A549 (cell line): ENCODE measurements at regions not wholly inside any gene's neighbourhood (a gene's known extent, or its start where the extent isn't known, plus 50 kb on each side); places are given as distances from the start of the nearest gene placed in this dataset.

Source experiments
- ATAC-seq, 2 experiments: fragments of 200-7000 bp in 1 of 2; fragments of >200 bp in 1 of 2; cut with Nextera tagmentation in 1 of 2; cut with Tn5 transposase in 1 of 2; 3 replicates each; pipeline versions ENCODE4 v1.8.0 to v1.9.1; 2018 to 2020; ENCODE audit warnings: mild to moderate bottlenecking in 1 of 2, moderate library complexity in 1 of 2
- CTCF ChIA-PET: fragments of 300-600 bp; sonication (Branson Sonifier 250); formaldehyde crosslinking; extraction: SDS; loops from one replicate; lab custom pipeline; 2021; ENCODE audit warnings: antibody characterized with exemption, inconsistent platforms; lab: Yijun Ruan, JAX
- POLR2A ChIA-PET: fragments of 350-600 bp; formaldehyde crosslinking; extraction: SDS; loops from one replicate; lab custom pipeline; 2021; ENCODE audit warnings: antibody characterized with exemption, inconsistent platforms; lab: Yijun Ruan, JAX
- DNase-seq, 2 experiments: peaks; one replicate each; pipeline versions ENCODE4 v3.0.0 to v3.0.0-alpha.2; 2011 to 2016; ENCODE audit warnings: low read depth in 1 of 2, low spot score in 1 of 2
- FAIRE-seq: peaks from 2 replicates; lab custom pipeline; 2011; peaks lifted over from hg19 to GRCh38; lab: Jason Lieb, UNC
- H3K27ac ChIP-seq, 2 experiments: fragments of >200 bp; sonication (Bioruptor Twin); formaldehyde crosslinking; 3 replicates each; pipeline ENCODE4 v1.5.1; 2016 to 2017
- H3K4me1 ChIP-seq: fragments of >200 bp; sonication (Bioruptor Twin); formaldehyde crosslinking; 3 replicates; pipeline ENCODE4 v1.6.1; 2016
- H3K4me2 ChIP-seq: fragments of >200 bp; sonication (Bioruptor Twin); formaldehyde crosslinking; 3 replicates; pipeline ENCODE4 v1.6.1; 2016
- H3K4me3 ChIP-seq: fragments of >200 bp; sonication (Bioruptor Twin); formaldehyde crosslinking; 3 replicates; pipeline ENCODE4 v1.5.1; 2016
- H3K9me3 ChIP-seq: fragments of >200 bp; sonication (Bioruptor Twin); formaldehyde crosslinking; 3 replicates; pipeline ENCODE4 v1.6.1; 2016
- EHMT2 ChIP-seq: fragments of 200-600 bp; sonication (generic); IDR thresholded peaks from 2 replicates; pipeline ENCODE4 v1.6.1; 2016; ENCODE audit warnings: antibody characterized with exemption, low read depth, mild to moderate bottlenecking, moderate library complexity
- EP300 ChIP-seq, 2 experiments: fragments of >200 bp; sonication (Bioruptor Twin); formaldehyde crosslinking; IDR thresholded peaks; 2 replicates in 1 of 2; 3 replicates in 1 of 2; pipeline ENCODE4 v1.6.1; 2016 to 2017
- MAFK ChIP-seq: fragments of 450-650 bp; IDR thresholded peaks from 2 replicates; pipeline ENCODE4 v1.6.1; 2014; ENCODE audit not compliant: partially characterized antibody
- NFE2L2 ChIP-seq: fragments of 150-350 bp; conservative IDR thresholded peaks from 2 replicates; pipeline ENCODE4 v1.6.1; 2014; ENCODE audit warnings: low read length
- NPAS2 ChIP-seq: fragments of 250-450 bp; sonication (Bioruptor Pico); IDR thresholded peaks from 2 replicates; pipeline ENCODE4 v1.8.0; 2022; ENCODE audit warnings: mild to moderate bottlenecking, moderate library complexity, borderline replicate concordance
- RARB ChIP-seq: fragments of 250-450 bp; sonication (Bioruptor Pico); IDR thresholded peaks from 2 replicates; pipeline ENCODE4 v1.8.0; 2021; ENCODE audit warnings: mild to moderate bottlenecking, moderate library complexity
- WGBS: methylation state at CpG from one replicate; pipeline ENCODE4 v1.1.6; 2017; ENCODE audit errors: missing lambda C conversion rate; 5-methylcytosine and 5-hydroxymethylcytosine counted together
- TF ChIP-seq, protein P1 (sequence below): fragments of 250-450 bp; sonication (Bioruptor Pico); IDR thresholded peaks from 2 replicates; pipeline ENCODE4 v1.5.0; 2021; ENCODE audit warnings: mild to moderate bottlenecking, moderate library complexity, borderline replicate concordance
- TF ChIP-seq, protein P2 (sequence below): fragments of 200-600 bp; sonication (generic); IDR thresholded peaks from 2 replicates; pipeline ENCODE4 v1.6.1; 2016; ENCODE audit warnings: antibody characterized with exemption, mild to moderate bottlenecking, moderate library complexity
- TF ChIP-seq, protein P3 (sequence below): IDR thresholded peaks from 2 replicates; pipeline ENCODE4 v1.6.1; 2012; ENCODE audit warnings: low read depth, borderline replicate concordance
- TF ChIP-seq, protein P4 (sequence below): IDR thresholded peaks from 2 replicates; pipeline ENCODE4 v1.6.1; 2012
- TF ChIP-seq, protein P5 (sequence below): fragments of >200 bp; sonication (Bioruptor Twin); formaldehyde crosslinking; IDR thresholded peaks from 3 replicates; pipeline ENCODE4 v1.5.1; 2016

DNA sequence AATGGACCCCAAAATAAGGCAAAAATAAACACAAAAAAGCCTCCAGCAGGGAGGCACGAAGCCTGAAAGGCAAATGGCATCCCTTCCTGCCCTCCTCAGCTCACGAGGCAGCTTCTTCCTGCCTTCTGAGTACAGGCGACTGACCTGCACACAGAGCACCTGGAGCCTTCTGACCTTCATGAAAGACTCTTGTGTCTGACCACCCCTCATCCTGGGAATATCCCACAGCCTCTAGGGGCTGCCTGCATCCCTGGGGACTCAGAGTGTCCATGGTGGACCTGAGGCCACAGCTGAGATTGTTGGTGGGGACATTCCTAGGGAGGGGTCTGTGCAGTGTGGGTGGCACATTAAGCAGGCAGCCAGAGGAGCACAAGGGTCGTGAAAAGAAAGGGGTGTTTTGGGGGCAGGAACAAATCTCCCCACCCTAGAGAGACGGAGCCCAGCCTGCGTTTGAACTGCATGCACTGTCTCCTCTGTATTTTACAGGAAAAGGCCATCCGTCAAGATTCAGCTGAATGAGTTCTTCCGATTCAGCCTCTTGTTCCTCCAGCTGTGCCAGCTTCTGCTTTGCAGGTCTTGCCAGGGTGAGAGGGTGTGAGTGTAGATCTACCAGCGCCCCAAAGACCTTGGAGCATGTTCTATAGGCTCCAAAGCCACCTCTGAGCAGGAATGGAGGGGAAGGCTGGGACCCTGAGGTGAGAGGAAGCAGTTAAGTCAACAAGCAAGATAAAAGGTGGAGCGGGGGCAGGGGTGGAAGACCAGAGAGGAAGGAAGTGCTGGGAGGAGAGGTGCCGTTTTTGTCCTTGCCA, 80.4 kb upstream of the MEF2A start (continued):
- TF ChIP-seq RARB, result no peak
- no peak for TF ChIP-seq NFE2L2
- no peak for TF ChIP-seq EP300 (IDR thresholded peaks at IDR 0.05)
- TF ChIP-seq, protein P1, sequence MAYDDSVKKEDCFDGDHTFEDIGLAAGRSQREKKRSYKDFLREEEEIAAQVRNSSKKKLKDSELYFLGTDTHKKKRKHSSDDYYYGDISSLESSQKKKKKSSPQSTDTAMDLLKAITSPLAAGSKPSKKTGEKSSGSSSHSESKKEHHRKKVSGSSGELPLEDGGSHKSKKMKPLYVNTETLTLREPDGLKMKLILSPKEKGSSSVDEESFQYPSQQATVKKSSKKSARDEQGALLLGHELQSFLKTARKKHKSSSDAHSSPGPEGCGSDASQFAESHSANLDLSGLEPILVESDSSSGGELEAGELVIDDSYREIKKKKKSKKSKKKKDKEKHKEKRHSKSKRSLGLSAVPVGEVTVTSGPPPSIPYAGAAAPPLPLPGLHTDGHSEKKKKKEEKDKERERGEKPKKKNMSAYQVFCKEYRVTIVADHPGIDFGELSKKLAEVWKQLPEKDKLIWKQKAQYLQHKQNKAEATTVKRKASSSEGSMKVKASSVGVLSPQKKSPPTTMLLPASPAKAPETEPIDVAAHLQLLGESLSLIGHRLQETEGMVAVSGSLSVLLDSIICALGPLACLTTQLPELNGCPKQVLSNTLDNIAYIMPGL, result no peak
- TF ChIP-seq, all 56 proteins: peak for 0

DNA sequence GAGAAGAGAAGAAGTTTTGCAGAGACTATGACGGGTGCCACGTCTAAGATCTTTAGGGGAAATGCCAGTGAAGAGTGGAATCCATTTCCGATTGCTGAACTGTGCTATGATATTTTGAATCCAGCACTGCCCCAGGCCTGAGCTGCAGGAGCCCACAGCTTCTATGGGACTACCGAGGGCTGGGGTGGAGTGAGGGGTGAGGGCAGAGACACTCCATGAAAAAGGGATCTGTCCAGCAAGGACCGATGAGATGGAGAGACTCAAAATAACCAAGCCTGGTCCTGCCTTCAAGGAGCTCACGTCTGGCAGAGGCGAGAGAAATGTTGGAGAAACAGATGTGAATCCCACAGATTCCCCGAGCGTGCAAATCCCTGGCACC, 79.8 kb upstream of the MEF2A start:
- Histone ChIP-seq H3K9me3 (no peaks in the 10 kb centered on the region), H3K4me1 (peaks cover 13% of the 10 kb centered on the region), H3K4me3 (peak overlapping the region; percentile 45), H3K27ac (peak overlapping the region; percentile 47 to 80; a peak in 5 of 6 replicates), H3K4me2 (peak overlapping the region; percentile 76)
- FAIRE-seq (no peak), DNase-seq (no peak), ATAC-seq (peak; percentile 37 to 58; a peak in 5 of 6 replicates)
- WGBS, result 63% methylated on average over 9 of the region's 9 CpGs
- ChIA-PET CTCF (interaction anchor here (0.6 to 1.8 kb wide), 4 partner anchors 9 to 385 kb away, joined by 3 to 5 read pairs (median 3); no protein-coding TSS in a partner anchor), POLR2A (interaction anchor here (0.8 kb wide), 1 partner anchor 9 kb away, joined by 3 read pairs; no protein-coding TSS in a partner anchor)
- no peak for TF ChIP-seq NPAS2 (CRISPR knock-in tag)
- TF ChIP-seq, protein P2, sequence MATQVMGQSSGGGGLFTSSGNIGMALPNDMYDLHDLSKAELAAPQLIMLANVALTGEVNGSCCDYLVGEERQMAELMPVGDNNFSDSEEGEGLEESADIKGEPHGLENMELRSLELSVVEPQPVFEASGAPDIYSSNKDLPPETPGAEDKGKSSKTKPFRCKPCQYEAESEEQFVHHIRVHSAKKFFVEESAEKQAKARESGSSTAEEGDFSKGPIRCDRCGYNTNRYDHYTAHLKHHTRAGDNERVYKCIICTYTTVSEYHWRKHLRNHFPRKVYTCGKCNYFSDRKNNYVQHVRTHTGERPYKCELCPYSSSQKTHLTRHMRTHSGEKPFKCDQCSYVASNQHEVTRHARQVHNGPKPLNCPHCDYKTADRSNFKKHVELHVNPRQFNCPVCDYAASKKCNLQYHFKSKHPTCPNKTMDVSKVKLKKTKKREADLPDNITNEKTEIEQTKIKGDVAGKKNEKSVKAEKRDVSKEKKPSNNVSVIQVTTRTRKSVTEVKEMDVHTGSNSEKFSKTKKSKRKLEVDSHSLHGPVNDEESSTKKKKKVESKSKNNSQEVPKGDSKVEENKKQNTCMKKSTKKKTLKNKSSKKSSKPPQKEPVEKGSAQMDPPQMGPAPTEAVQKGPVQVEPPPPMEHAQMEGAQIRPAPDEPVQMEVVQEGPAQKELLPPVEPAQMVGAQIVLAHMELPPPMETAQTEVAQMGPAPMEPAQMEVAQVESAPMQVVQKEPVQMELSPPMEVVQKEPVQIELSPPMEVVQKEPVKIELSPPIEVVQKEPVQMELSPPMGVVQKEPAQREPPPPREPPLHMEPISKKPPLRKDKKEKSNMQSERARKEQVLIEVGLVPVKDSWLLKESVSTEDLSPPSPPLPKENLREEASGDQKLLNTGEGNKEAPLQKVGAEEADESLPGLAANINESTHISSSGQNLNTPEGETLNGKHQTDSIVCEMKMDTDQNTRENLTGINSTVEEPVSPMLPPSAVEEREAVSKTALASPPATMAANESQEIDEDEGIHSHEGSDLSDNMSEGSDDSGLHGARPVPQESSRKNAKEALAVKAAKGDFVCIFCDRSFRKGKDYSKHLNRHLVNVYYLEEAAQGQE, result no peak
- no peak for TF ChIP-seq EHMT2

DNA sequence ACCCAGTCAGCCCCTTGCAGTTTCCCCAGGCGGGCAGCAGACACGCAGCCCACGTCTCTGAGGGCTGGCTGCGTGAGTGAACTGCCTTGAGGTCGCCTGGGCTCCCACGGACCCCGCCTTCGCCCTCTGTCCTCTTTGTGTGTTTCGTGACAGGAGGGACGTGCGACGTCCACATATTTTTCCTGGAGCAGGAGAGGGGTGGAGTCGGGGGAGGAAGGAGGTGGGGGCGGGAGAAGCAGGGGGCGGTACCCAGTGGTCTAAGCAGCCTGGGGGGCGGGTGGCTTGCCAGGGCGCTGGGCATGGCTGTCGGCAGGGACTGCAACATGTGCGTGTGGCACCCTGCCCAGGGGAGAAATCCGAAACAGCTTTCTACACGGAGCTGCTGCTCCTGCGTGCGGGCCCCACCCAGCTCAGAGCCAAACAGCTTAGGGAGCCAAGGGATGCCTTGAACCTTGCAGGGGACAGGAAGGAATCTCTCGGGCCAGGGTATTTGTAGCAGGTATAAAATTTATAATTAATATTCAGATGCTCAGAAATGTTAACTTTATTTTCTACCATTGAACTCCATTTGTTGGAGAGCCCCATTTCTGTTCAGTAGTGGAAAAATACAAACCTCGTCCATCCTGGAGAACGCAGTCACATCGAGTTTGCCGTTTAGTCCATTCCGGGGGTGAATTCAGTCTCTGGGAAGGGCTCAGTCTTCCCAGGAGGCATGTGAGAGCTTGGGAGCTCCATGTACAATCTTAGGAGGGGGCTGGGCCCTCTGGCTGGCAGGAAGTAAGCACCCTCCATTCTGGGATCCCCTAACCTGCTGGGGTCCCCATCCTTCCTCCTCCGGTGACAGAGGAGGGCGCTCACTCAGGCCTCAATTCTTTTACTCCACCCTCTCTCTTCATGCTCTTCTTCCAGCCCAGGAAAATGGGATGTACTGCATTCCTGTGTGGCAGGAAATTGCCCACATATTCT, 79.1 kb upstream of the MEF2A start:
- peak; percentile 55 to 79 for DNase-seq
- Histone ChIP-seq H3K4me2 (peak overlapping the region; percentile 76), H3K4me1 (peaks cover 13% of the 10 kb centered on the region), H3K4me3 (peak overlapping the region; percentile 45), H3K27ac (peak overlapping the region; percentile 47 to 80), H3K9me3 (no peaks in the 10 kb centered on the region)
- peak; percentile 73 to 89 for ATAC-seq
- no peak for FAIRE-seq
- ChIA-PET CTCF (interaction anchor here (0.6 to 1.8 kb wide), 4 partner anchors 10 to 386 kb away, joined by 3 to 5 read pairs (median 3); no protein-coding TSS in a partner anchor), POLR2A (interaction anchor here (0.7 to 0.8 kb wide), 2 partner anchors 10 to 16 kb away, joined by 3 read pairs; no protein-coding TSS in a partner anchor)
- peak; percentile 37 for TF ChIP-seq MAFK
- TF ChIP-seq, protein P3, sequence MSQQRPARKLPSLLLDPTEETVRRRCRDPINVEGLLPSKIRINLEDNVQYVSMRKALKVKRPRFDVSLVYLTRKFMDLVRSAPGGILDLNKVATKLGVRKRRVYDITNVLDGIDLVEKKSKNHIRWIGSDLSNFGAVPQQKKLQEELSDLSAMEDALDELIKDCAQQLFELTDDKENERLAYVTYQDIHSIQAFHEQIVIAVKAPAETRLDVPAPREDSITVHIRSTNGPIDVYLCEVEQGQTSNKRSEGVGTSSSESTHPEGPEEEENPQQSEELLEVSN, result peak; percentile 56; the same call in 1 of the 2 replicates
- TF ChIP-seq, protein P4, sequence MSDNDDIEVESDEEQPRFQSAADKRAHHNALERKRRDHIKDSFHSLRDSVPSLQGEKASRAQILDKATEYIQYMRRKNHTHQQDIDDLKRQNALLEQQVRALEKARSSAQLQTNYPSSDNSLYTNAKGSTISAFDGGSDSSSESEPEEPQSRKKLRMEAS, result peak; percentile 23; the same call in 1 of the 2 replicates
- TF ChIP-seq, protein P5, sequence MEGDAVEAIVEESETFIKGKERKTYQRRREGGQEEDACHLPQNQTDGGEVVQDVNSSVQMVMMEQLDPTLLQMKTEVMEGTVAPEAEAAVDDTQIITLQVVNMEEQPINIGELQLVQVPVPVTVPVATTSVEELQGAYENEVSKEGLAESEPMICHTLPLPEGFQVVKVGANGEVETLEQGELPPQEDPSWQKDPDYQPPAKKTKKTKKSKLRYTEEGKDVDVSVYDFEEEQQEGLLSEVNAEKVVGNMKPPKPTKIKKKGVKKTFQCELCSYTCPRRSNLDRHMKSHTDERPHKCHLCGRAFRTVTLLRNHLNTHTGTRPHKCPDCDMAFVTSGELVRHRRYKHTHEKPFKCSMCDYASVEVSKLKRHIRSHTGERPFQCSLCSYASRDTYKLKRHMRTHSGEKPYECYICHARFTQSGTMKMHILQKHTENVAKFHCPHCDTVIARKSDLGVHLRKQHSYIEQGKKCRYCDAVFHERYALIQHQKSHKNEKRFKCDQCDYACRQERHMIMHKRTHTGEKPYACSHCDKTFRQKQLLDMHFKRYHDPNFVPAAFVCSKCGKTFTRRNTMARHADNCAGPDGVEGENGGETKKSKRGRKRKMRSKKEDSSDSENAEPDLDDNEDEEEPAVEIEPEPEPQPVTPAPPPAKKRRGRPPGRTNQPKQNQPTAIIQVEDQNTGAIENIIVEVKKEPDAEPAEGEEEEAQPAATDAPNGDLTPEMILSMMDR, result no peak
- WGBS, result 16% methylated on average over 25 of the region's 31 CpGs
